ENCODE measurements at regions not wholly inside any gene's neighbourhood (a gene's known extent, or its start where the extent isn't known, plus 50 kb on each side); places are given as distances from the start of the nearest gene placed in this dataset.

DNA sequence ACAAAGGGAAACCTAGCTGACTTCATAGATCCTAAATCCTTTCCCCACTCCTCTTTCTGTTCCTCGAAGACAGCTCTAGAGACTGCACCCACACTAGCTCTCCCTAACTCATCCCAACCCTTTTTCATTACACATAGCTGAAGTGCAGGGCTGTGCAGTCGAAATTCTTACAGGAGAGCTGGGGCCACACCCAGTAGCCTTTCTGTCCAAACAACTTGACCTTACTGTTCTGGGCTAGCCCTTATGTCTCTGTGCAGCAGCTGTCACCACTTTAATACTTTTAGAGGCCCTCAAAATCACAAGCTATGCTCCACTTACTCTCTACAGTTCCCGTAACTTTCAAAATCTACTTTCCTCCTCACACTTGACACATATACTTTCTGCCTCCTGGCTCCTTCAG lies 666.1 kb upstream of the PKDCC start:
- no peaks in the 10 kb centered on the region for H3K9me3 ChIP-seq (ENCODE audit: severe bottlenecking)
- no peak overlapping the region for H3K4me3 ChIP-seq (ENCODE audit: low read depth, low read length)
- no peaks in the 10 kb centered on the region for H3K36me3 ChIP-seq
- no peak for DNase-seq
- no peaks in the 10 kb centered on the region for H3K27me3 ChIP-seq (ENCODE audit: insufficient read depth, low read depth, severe bottlenecking)
- no peak overlapping the region for H3K27ac ChIP-seq
- TF ChIP-seq, protein P1, sequence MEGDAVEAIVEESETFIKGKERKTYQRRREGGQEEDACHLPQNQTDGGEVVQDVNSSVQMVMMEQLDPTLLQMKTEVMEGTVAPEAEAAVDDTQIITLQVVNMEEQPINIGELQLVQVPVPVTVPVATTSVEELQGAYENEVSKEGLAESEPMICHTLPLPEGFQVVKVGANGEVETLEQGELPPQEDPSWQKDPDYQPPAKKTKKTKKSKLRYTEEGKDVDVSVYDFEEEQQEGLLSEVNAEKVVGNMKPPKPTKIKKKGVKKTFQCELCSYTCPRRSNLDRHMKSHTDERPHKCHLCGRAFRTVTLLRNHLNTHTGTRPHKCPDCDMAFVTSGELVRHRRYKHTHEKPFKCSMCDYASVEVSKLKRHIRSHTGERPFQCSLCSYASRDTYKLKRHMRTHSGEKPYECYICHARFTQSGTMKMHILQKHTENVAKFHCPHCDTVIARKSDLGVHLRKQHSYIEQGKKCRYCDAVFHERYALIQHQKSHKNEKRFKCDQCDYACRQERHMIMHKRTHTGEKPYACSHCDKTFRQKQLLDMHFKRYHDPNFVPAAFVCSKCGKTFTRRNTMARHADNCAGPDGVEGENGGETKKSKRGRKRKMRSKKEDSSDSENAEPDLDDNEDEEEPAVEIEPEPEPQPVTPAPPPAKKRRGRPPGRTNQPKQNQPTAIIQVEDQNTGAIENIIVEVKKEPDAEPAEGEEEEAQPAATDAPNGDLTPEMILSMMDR (IDR thresholded peaks at IDR 0.05; ENCODE audit: low read depth, low read length) = no peak

GRCh38 chr2:41387519-41387918 lies 660.3 kb upstream of the PKDCC start:
- Histone ChIP-seq H3K9me3 (ENCODE audit: severe bottlenecking) (no peaks in the 10 kb centered on the region), H3K27ac (no peak overlapping the region), H3K36me3 (no peaks in the 10 kb centered on the region), H3K27me3 (ENCODE audit: insufficient read depth, low read depth, severe bottlenecking) (no peaks in the 10 kb centered on the region), H3K4me3 (ENCODE audit: low read depth, low read length) (no peak overlapping the region)
- DNase-seq = no peak
- TF ChIP-seq, protein P1 (IDR thresholded peaks at IDR 0.05; ENCODE audit: low read depth, low read length) = no peak

DNA sequence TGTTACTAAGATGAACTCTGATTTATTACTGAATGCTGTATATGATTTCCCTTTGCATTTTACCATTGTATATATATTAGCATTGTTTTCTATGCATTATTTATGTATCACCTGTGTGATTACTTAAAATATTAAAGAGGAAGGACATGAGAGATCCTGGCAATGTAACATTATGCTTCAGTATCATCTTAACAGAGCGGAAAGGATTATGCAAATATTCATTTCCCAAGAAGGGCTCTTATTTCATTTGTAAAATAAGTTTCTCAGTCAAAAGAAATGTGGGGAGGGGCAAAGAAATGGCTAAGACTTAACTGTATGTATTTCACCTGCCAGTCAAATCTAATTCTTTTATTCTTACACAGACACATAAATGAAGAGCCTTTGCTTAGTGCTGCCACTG lies 654.2 kb upstream of the PKDCC start:
- no peaks in the 10 kb centered on the region for H3K36me3 ChIP-seq
- TF ChIP-seq, protein P1 (IDR thresholded peaks at IDR 0.05; ENCODE audit: low read depth, low read length) = no peak
- H3K27me3 ChIP-seq (ENCODE audit: insufficient read depth, low read depth, severe bottlenecking) = no peaks in the 10 kb centered on the region
- H3K4me3 ChIP-seq (ENCODE audit: low read depth, low read length) = no peak overlapping the region
- no peaks in the 10 kb centered on the region for H3K9me3 ChIP-seq (ENCODE audit: severe bottlenecking)
- no peak overlapping the region for H3K27ac ChIP-seq
- DNase-seq = no peak

- Histone ChIP-seq H3K4me3 (ENCODE audit: low read depth, low read length) (no peak overlapping the region), H3K36me3 (no peaks in the 10 kb centered on the region), H3K9me3 (ENCODE audit: severe bottlenecking) (no peaks in the 10 kb centered on the region), H3K27me3 (ENCODE audit: insufficient read depth, low read depth, severe bottlenecking) (no peaks in the 10 kb centered on the region), H3K27ac (no peak overlapping the region)
- TF ChIP-seq, protein P1 (IDR thresholded peaks at IDR 0.05; ENCODE audit: low read depth, low read length) = no peak
- DNase-seq = no peak
Measured at GRCh38 chr2:41394541-41394940, 653.3 kb upstream of the PKDCC start.

- TF ChIP-seq, protein P1 (IDR thresholded peaks at IDR 0.05; ENCODE audit: low read depth, low read length) = no peak
- H3K27me3 ChIP-seq (ENCODE audit: insufficient read depth, low read depth, severe bottlenecking) = no peaks in the 10 kb centered on the region
- no peaks in the 10 kb centered on the region for H3K36me3 ChIP-seq
- H3K27ac ChIP-seq = no peak overlapping the region
- H3K9me3 ChIP-seq (ENCODE audit: severe bottlenecking) = no peaks in the 10 kb centered on the region
- H3K4me3 ChIP-seq (ENCODE audit: low read depth, low read length) = no peak overlapping the region
- DNase-seq = no peak
Measured at GRCh38 chr2:41395692-41396091, 652.1 kb upstream of the PKDCC start.

GRCh38 chr2:41399437-41400087 lies 648.3 kb upstream of the PKDCC start:
- no peak for DNase-seq
- Histone ChIP-seq H3K27ac (no peak overlapping the region), H3K36me3 (no peaks in the 10 kb centered on the region), H3K9me3 (ENCODE audit: severe bottlenecking) (no peaks in the 10 kb centered on the region), H3K27me3 (ENCODE audit: insufficient read depth, low read depth, severe bottlenecking) (no peaks in the 10 kb centered on the region), H3K4me3 (ENCODE audit: low read depth, low read length) (no peak overlapping the region)
- TF ChIP-seq, protein P1 (IDR thresholded peaks at IDR 0.05; ENCODE audit: low read depth, low read length) = no peak
